Muscle of back (tissue), 3 donors: ENCODE measurements at regions not wholly inside any gene's neighbourhood (a gene's known extent, or its start where the extent isn't known, plus 50 kb on each side); places are given as distances from the start of the nearest gene placed in this dataset.
"Not testable (repeated sequence)": the region's sequence is repeated elsewhere in the genome, so short reads cannot be mapped to it uniquely, and the experiment has no call there.

Experiments
- DNase-seq, 3 donors: peaks; one replicate each; pipeline versions ENCODE4 v3.0.0 to v3.0.0-alpha.2; 2013

DNA sequence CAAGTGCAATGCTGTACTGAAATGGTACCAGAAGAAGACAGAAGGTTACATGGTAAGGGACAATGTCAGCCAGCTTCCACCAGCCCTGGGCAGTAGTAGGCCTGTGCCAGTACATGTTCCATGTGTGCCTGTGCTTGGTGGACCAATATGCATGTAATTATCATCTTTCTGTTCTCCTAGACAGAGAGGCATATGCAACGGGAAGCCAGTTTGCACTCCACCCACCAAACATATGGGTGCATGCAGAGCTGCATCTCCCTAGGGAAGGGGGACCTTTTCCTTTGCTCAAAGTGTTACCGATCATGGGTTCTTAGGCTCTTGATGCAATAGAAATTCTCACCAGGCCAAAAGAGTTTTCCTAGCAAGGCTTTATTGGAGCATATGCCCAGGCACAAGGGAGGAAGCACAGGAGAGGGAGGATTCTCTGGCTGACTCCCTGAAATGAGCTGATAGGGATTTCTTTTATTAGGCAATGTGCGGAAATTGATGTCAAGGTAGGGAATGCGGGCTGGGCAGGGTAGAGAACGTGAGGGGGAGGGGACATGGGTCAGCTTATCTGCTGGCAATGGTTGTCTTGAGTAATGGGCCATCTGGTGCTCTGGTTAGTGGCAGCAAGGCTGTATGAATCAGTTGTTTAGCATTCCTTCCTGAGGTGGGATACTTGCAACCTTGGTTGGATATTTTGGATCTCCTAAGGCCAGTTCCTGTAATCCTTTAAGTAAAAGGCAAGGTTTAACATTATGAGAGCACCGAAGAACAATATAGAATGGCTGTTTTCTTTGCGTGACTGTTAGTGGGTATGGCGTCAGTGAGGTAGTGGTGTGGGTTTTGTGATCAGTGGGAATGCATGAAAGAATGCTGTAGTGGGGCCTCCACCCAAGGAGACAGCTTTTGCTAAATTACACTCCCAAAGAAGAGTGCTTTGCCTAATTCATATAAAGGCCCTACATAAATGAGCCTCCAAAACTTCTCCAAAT, 102.5 kb downstream of the CDRT15L2 start:
- DNase-seq: not testable (repeated sequence)

DNA sequence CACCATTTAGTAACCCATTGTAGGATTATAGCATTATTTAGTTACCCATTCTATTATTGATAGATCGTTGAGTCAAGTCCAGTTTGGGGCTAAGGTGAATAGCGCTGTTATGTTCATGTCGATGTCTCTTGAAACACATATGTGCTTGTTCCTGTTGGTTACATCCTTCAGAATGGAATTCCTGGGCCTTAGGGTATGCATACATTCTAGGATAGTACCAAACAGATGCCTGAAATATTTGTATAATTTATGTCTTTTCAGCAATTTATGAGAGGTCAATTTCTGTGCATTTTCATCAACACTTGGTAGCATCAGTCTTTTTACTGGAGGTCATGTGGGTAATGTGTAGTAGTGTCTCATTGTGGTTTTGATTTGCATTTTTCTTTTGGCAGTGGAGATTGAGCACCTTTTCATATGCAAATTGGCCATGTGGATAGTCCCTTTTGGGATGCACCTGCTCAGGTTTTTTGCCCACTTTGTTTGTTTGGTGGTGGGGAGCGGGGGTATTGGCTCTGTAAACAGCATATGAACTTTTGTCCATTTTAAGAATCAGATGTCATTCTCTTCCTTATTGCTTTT, 104.2 kb downstream of the CDRT15L2 start:
- DNase-seq: not testable (repeated sequence)

DNA sequence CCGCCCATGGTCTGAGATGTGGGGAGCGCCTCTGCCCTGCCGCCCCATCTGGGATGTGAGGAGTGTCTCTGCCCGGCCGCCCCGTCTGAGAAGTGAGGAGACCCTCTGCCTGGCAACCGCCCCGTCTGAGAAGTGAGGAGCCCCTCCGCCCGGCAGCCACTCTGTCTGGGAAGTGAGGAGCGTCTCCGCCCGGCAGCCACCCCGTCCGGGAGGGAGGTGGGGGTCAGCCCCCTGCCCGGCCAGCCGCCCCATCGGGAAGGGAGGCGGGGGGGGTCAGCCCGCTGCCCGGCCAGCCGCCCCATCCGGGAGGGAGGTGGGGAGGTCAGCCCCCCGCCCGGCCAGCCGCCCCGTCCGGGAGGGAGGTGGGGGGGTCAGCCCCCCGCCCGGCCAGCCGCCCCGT, 105.5 kb downstream of the CDRT15L2 start:
- DNase-seq: not testable (repeated sequence)

DNA sequence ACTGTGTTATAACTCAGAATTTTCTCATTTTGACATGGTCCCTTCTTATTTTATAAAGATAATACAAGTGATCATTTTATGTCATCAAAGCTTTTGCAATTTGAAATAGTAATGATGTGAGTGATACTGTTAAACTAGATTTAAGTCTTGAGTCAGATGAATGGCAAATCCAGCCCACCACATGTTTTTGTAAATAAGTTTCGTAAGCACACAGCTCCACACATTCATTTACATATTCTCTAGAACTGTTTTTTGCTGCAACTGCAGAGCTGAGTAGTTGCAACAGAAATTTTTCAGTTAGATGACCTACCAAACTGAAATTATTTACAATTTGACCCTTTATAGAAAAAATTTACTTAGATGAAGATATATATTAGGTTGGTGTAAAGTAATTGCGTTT, 108.1 kb downstream of the CDRT15L2 start:
- DNase-seq: not testable (repeated sequence)

DNA sequence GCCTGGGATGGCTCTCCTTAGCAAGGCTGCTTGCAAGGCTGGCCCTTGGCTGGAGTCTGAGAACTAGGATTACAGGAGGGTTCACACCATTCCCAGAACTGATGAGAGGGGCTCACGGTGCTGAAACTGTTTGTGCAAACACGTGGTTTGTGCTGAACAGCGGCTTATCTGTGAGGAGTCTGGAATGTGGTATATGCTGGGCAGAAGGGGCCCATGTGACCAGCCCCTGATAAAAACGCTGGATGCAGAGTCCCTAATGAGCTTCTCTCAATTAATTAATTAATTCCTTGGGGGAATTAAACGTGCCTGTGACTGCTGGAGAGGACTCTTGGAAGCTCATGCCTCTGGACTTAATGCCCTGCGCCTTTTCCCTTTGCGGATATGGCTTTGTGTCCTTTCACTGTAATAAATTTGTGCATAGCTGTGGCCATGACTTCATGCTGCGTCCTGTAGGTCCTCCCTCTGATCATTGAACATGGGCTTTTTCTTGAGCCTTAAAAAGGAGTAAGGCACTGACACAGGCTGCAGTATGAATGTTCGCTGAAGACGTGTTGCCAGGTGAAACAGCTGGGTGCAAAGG, 109.7 kb downstream of the CDRT15L2 start:
- DNase-seq: not testable (repeated sequence)

DNA sequence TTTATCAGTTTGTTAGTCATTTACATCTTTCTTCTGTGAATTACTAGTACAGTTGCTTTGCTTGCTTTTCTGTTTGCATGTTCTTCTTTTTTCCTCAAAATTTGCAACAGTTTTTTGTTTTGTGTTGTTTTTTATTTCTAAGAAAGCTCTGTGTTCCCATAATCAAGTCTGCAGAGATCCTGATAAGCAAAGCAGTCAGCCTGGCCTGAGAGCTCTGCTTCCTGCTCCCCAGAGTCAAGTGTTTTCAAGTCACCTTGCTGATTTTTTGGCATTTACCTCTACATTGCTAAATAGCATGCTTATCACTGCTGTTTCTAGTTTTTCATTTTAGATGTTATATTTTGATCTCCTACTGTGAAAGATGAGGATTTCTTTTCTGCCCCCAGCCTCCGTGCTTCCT, 113.2 kb downstream of the CDRT15L2 start:
- DNase-seq: not testable (repeated sequence)

DNA sequence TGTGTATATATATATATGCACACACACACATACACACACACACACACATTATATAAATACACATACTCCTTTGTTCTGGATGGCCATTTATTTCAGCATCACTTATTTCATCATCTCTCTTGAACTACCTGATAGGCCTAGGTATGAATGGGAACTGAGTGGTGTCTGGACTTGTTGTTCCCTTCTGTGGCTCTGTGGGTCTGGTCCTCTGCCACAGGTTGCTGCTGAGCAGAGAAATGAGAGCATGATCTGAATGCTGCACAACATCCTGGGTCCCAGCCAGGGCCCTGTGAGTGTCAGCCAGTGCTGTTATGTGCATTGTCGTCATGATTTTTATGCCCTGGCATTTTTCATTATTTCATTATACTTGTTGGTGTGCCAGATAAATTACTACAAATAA, 116.3 kb downstream of the CDRT15L2 start:
- peak in 1 of 3 donors; percentile 14 for DNase-seq

DNA sequence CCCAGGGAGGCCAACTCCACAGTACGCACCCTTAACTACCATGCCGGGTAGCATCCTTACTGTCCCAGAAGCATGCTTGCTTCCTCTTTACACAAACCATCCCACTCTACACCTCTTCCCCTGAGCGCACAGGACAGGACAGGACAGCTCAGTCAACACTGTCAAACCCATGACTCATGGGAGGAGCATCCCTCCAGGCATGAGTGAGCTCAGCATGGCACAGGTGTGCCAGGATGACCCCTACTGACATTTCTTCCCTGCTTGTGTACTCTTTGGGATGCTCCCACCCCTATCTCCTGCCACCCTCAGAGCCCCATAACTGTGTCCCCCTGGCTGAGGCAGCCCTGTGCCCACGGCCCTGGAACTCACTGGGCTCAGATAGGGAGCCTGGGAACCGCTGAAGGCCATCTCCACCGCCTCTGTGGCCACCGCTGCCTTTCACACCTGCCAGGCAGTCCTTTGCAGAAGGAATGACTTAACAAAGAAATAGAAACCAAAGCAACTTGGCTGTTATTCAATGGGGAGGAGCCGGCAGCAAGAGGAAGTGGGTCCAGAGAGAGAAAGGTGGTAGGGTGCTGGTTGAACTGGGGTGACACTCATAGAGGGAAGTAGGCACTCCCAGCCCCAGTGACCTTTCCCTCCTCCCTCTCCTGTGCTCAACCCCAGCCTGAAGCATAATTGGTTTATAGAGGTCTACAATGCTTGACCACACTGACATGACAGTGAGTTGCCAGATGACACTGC, 119.1 kb downstream of the CDRT15L2 start:
- not testable (repeated sequence) for DNase-seq

DNA sequence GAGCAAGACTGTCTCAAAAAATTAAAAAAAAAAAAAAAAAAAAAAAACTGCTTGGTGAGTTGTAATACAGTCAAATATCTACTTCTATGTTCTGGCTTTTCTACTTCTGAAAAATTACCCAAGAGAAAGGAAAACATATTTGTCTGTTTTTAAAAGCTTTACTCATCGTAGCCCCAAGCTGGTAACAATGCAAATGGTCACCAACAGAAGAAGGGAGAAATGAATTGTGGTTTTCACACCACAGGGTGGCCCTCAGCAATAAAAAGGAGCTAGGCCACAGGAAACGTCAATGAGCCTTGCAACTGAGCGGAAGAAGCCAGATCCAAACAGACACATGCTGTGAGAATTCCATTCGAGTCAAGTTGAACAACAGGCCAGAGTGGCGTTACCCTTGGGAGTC, 121.0 kb downstream of the CDRT15L2 start:
- DNase-seq: not testable (repeated sequence)

DNA sequence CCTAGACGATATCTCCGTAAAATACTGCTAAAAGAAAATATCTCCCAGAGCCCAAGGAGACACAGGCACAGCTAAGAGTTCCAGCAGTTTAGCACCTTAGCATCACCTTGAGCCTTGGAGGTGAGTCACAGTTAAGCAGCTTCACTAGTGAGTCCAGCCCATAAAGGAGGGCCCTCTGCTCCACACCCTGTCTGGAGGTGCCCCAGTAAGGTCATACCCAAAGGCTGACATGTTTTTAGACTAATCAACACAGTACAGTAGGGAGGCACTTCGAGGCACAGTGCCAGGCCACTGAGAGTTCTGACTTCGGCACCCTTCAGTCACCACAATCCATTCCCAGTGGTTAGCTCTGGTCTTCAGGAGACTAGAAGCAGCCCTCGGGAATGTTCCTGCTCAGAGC, 121.8 kb downstream of the CDRT15L2 start:
- not testable (repeated sequence) for DNase-seq

DNA sequence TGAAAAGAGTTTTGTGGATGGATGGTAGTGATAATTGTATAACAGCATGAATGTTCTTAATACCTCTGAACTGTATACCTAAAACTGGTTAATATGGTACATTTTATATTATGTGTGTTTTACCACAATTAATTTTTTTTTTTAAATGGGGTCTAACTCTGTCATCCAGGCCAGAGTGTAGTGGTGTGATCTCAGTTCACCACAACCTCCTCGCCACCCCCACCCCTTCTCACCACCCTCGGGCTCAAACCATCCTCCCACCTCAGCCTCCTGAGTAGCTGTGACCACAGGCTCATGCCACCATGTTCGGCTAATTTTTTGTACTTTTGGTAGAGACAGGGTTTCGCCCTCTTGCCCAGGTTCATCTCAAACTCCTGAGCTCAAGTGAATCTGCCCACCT, 123.2 kb downstream of the CDRT15L2 start:
- DNase-seq: no peak

DNA sequence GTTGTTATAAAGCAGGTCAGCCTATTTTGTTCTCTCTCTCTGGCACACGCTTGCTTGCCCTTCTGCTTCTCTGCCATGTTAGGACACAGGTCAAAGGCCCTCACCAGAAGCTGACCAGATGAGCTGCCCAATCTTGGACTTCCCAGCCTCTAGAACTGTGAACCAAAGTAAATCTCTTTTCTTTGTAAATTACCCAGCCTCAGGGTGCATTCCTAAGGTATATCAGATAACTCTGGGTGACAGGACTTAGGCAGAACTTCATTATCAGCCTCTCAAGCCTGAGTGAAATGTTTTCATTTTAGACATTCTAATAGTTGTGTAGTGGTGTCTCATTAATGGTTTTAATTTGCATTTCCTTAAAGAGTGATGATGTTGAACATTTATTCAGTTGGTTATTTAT, 124.3 kb downstream of the CDRT15L2 start:
- no peak for DNase-seq

DNA sequence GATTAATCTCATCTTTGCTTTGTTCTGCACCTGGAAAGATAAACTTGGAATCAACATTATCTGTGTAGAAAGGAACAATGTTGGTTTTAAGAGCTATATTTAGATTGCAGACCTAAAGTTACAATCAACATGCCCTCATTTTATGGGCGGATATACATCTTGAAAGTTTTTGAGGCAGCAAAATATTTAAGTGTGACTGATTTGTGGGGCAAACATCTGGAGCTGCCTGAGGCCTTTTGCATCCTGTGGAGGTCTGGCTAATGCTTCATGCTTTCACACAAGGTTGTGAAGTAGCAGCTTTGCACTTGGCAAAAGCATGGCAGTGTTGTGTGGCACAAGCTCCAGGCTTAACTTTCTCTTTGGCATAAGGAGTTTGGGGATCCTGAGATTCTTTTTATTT, 125.7 kb downstream of the CDRT15L2 start:
- DNase-seq: not testable (repeated sequence)

DNA sequence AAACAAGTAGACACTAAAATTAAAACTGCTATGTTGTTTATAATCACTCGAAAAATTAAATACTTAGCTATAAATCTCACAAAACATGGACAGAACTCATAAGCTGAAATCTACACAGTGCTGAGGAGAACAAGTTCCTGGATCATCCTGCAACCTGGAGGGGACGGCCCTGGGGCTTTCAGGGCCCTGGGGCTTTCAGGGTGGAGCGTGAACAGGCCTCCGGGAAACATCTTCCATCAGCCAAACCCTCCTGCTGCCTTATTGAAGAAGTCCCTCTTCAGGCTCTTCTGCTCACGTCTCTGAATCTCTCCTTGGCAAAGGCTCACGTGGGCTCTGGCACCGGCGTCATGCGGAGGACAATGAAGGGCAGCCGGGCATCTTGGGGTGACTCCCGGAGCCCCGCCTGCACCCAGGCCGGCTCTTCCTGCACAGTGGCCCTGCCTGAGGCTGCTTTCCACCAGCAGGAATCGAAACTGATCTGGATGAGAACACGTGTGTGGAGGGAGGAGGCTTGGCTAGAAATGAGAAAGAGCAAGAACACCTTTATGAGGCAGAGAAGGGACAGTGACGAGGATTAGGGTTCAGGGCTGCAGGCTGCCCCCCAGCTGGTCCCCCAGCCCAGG, 127.3 kb downstream of the CDRT15L2 start:
- DNase-seq: no peak

DNA sequence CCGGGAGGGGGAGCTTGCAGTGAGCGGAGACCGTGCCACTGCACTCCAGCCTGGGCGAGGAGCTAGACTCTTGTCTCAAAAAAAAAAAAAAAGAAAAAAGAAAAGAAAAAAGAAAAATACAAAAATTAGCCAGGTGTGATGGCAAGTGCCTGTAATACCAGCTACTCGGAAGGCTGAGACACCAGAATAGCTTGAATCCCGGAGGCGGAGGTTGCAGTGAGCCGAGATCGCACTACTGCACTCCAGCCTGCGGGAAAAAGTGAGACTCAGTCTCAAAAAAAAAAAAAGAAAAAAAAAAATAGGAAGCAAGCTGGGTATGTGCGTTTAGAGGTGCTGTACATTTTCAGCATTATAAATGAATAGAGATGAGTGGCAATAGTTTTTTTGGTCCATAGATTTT, 129.3 kb downstream of the CDRT15L2 start:
- not testable (repeated sequence) for DNase-seq

DNA sequence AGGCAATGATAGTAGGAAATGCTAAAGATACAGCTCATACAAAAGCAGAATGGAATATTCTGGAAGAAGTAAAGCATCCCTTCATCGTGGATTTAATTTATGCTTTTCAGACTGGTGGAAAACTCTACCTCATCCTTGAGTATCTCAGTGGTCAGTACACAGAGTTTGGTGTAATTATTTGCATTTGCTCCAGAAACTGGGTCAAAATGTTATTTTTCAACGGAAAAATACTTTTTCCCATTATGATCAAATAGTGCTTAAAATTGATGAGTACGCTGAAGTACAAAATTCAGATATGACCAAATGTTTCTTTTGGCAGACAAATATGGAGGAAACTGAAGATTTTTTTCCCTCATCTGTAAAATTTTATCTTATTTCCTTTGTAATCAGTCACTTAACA, 137.0 kb downstream of the CDRT15L2 start:
- DNase-seq: peak; percentile 19 to 44 (median 37)

DNA sequence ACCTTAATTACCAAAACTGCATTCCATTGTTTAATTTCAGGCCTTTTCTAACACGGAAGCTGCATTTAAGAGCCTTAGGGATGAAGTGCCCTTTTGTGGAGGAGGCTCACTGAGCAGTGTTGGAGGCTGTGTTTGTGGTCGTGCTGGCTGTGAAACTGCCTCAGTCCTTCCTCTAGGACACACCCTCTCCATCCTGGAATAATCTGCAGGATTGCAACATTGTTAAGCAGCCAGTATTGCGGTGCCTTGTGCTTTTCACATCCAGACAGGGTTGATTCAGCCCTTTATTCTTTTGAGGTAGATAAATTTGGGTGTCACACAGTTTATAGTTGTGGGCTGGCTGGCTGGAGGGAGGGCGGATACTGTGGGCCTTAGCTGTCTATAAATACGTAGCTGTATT, 141.6 kb downstream of the CDRT15L2 start:
- DNase-seq: no peak

DNA sequence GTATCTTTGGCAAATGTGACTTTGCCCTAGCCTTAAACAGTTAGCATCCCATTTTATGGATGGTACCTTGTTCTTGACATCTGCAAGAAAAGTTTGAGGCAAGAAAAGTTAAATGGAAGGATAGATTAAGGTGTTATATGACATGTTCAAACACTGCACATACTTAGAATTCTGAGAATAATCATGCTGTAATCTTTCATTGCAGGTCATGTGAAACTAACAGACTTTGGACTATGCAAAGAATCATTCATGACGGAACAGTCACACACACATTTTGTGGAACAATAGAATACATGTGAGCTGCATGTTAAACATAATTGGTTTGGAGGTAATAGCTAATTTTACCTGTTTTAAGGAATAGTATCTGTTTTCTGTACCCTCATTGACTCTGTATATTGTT, 144.9 kb downstream of the CDRT15L2 start:
- not testable (repeated sequence) for DNase-seq

DNA sequence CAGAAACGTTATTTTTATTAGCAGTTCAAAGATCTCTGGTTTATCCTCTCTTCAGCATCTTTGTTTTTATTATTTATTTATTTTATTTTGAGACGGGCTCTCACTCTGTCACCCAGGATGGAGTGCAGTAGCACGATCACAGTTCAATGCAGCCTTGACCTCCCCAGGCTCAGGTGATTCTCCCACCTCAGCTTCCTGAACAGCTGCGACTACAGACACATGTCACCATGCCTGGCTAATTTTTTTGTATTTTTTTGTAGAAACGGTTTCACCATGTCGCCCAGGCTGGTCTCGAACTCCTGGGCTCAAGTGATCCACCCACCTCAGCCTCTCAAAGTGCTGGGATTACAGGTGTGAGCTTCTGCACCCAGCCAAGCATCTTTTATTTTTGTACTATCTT, 147.7 kb downstream of the CDRT15L2 start:
- DNase-seq: not testable (repeated sequence)

DNA sequence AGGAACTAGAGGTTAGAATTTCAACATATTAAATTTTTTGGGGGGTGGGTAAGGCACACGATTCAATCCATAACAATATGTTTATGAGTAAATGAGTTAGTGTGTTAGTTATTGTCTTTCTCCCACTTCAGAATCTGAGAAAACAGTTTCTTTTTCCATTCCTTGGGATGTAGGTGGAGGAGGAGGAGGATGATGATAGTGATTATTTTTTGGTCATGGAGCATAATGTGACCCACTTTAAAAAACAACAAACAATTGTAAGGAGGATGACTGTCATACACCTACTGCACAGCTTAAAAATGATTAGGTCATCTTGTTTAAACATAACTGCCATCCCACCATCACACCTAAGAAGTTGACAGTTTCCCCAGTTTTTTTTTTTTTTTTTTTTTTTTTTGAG, 148.7 kb downstream of the CDRT15L2 start:
- no peak for DNase-seq

DNA sequence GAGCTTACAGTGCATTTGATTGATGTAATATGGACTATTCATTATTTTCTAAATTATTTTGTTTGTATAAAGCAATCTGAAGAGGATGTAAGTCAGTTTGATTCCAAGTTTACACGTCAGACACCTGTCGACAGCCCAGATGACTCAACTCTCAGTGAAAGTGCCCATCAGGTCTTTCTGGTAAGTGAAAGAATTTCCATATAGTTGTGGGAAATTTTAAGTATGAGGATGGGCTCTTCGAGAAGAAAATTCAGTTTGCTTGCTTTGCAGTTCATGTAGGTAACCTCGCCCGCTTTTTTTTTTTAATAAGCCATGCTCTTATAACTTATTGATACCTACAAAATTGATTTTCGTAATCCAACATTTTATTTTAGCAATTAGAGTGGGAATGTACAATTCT, 151.6 kb downstream of the CDRT15L2 start:
- DNase-seq: not testable (repeated sequence)

DNA sequence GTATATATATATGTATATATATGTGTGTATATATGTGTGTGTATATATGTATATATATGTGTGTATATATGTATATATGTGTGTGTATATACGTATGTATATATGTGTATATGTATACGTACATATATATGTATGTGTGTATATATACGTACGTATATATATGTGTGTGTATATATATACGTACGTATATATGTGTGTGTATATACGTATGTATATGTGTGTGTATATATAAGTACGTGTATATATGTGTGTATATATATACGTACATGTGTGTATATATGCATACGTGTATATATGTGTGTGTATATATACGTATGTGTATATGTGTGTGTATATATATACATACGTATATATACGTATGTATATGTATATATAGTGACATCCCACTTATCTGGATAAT, 154.4 kb downstream of the CDRT15L2 start:
- DNase-seq: no peak
